Progenitor cell of endocrine pancreas (in vitro differentiated cells): ENCODE measurements at regions not wholly inside any gene's neighbourhood (a gene's known extent, or its start where the extent isn't known, plus 50 kb on each side); places are given as distances from the start of the nearest gene placed in this dataset.

Source experiments
- DNase-seq: peaks from one replicate; pipeline ENCODE4 v3.0.0; 2021; ENCODE audit warnings: low spot score; ENCODE audit not compliant: unreplicated experiment
- H3K27ac Mint-ChIP-seq: 2 replicates; pipeline ENCODE4 v1.8.0; 2021; ENCODE audit warnings: mild to moderate bottlenecking, moderate library complexity, mixed read lengths
- H3K27me3 Mint-ChIP-seq: 2 replicates; pipeline ENCODE4 v1.8.0; 2021; ENCODE audit warnings: mixed read lengths
- H3K36me3 Mint-ChIP-seq: 2 replicates; pipeline ENCODE4 v1.8.0; 2022; ENCODE audit warnings: mixed read lengths; ENCODE audit not compliant: insufficient read depth
- H3K4me1 Mint-ChIP-seq: 2 replicates; pipeline ENCODE4 v1.8.0; 2021; ENCODE audit warnings: low read depth, mixed read lengths
- H3K4me3 Mint-ChIP-seq: 2 replicates; pipeline ENCODE4 v1.8.0; 2021; ENCODE audit warnings: low read depth, mild to moderate bottlenecking, moderate library complexity, mixed read lengths
- H3K9me3 Mint-ChIP-seq: 2 replicates; pipeline ENCODE4 v1.8.0; 2021; ENCODE audit warnings: low read depth, mixed read lengths
- TF ChIP-seq, protein P1 (sequence below): fragments of 200-600 bp; sonication (generic); IDR thresholded peaks from one replicate; pipeline ENCODE4 v1.5.0; 2021; ENCODE audit warnings: antibody characterized with exemption, mild to moderate bottlenecking; ENCODE audit not compliant: unreplicated experiment

DNA sequence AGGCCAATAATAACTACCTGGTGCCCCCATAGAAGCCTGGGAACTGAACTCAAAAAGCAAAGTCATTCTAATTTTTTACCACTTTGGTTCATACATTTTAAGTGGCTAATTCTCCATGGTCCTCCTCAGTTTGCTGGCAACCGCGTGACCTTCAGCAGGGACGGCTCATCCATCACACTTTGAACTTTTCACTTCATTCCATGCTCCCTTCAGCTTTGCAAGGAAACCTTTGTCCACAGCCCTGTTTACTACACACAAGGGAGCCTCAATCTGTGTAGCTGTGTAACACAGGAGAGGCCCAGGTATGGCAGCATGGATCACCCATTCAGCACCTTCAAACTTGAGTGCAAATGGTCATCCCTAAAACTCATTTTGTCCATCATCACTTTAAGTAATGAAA is 552.4 kb downstream of the IRX1 start:
- H3K27ac Mint-ChIP-seq: no peak overlapping the region
- H3K27me3 Mint-ChIP-seq: peaks cover 10% of the 10 kb centered on the region
- DNase-seq: no peak
- TF ChIP-seq, protein P1, sequence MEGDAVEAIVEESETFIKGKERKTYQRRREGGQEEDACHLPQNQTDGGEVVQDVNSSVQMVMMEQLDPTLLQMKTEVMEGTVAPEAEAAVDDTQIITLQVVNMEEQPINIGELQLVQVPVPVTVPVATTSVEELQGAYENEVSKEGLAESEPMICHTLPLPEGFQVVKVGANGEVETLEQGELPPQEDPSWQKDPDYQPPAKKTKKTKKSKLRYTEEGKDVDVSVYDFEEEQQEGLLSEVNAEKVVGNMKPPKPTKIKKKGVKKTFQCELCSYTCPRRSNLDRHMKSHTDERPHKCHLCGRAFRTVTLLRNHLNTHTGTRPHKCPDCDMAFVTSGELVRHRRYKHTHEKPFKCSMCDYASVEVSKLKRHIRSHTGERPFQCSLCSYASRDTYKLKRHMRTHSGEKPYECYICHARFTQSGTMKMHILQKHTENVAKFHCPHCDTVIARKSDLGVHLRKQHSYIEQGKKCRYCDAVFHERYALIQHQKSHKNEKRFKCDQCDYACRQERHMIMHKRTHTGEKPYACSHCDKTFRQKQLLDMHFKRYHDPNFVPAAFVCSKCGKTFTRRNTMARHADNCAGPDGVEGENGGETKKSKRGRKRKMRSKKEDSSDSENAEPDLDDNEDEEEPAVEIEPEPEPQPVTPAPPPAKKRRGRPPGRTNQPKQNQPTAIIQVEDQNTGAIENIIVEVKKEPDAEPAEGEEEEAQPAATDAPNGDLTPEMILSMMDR: no peak
- H3K4me1 Mint-ChIP-seq: no peaks in the 10 kb centered on the region
- H3K4me3 Mint-ChIP-seq: no peak overlapping the region
- H3K36me3 Mint-ChIP-seq: no peaks in the 10 kb centered on the region
- H3K9me3 Mint-ChIP-seq: no peaks in the 10 kb centered on the region

DNA sequence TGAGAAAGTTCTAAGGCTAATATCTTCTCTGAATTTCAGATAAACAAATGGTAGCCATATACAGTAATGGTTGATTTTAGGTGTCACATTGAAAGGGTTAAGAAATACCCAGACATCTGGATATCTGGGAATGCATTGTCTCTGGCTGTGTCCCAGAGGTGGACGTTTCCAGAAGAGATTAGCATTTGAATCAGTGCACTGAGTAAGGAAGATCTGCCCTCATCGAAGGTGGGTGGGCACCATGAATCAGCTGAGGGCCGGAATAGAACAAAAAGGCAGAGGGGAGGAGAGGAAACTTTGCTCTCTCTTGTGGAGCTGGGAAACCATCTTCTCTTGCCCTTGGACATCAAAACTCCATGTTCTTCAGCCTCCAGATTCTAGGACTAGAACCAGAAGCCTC is 554.4 kb downstream of the IRX1 start:
- H3K27me3 Mint-ChIP-seq: no peaks in the 10 kb centered on the region
- no peak overlapping the region for H3K27ac Mint-ChIP-seq
- no peaks in the 10 kb centered on the region for H3K9me3 Mint-ChIP-seq
- DNase-seq: no peak
- no peak overlapping the region for H3K4me3 Mint-ChIP-seq
- no peaks in the 10 kb centered on the region for H3K4me1 Mint-ChIP-seq
- no peaks in the 10 kb centered on the region for H3K36me3 Mint-ChIP-seq
- TF ChIP-seq, protein P1: no peak

DNA sequence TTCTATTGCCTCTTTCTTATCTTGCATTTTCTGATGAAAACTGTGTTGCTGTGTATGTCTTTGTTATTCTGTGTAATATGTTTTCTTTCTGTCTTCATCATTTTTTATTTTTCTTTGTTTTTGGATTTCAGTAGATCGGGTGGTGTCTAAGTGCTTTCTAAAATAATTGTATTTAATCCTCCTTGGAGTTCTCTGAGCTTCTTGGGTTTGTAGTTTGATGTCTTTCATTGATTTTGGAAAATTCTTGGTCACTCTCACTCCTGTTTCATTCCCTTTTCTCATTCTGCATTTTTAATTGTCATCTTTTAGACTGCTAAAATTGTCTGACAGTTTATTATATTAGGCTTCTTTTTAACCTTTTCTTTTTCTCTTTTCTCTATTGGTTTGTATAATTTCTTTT is 560.5 kb downstream of the IRX1 start:
- TF ChIP-seq, protein P1: no peak
- Mint-ChIP-seq H3K36me3 (no peaks in the 10 kb centered on the region), H3K9me3 (peaks cover 10% of the 10 kb centered on the region), H3K27me3 (peaks cover 7% of the 10 kb centered on the region), H3K27ac (no peak overlapping the region), H3K4me1 (no peaks in the 10 kb centered on the region), H3K4me3 (no peak overlapping the region)
- DNase-seq: no peak

GRCh38 chr5:4156889-4157288 is 561.3 kb downstream of the IRX1 start:
- no peaks in the 10 kb centered on the region for H3K36me3 Mint-ChIP-seq
- TF ChIP-seq, protein P1: no peak
- H3K27ac Mint-ChIP-seq: no peak overlapping the region
- DNase-seq: no peak
- no peak overlapping the region for H3K4me3 Mint-ChIP-seq
- H3K4me1 Mint-ChIP-seq: no peaks in the 10 kb centered on the region
- peaks cover 7% of the 10 kb centered on the region for H3K27me3 Mint-ChIP-seq
- H3K9me3 Mint-ChIP-seq: peaks cover 10% of the 10 kb centered on the region

- no peak for DNase-seq
- H3K27ac Mint-ChIP-seq: no peak overlapping the region
- H3K4me3 Mint-ChIP-seq: no peak overlapping the region
- peaks cover 10% of the 10 kb centered on the region for H3K9me3 Mint-ChIP-seq
- TF ChIP-seq, protein P1: no peak
- peaks cover 7% of the 10 kb centered on the region for H3K27me3 Mint-ChIP-seq
- H3K4me1 Mint-ChIP-seq: no peaks in the 10 kb centered on the region
- no peaks in the 10 kb centered on the region for H3K36me3 Mint-ChIP-seq
These were observed 563.3 kb downstream of the IRX1 start for GRCh38 chr5:4158750-4159447.
